ENCODE measurements at regions not wholly inside any gene's neighbourhood (a gene's known extent, or its start where the extent isn't known, plus 50 kb on each side); places are given as distances from the start of the nearest gene placed in this dataset.
"Not testable (repeated sequence)": the region's sequence is repeated elsewhere in the genome, so short reads cannot be mapped to it uniquely, and the experiment has no call there.

DNA sequence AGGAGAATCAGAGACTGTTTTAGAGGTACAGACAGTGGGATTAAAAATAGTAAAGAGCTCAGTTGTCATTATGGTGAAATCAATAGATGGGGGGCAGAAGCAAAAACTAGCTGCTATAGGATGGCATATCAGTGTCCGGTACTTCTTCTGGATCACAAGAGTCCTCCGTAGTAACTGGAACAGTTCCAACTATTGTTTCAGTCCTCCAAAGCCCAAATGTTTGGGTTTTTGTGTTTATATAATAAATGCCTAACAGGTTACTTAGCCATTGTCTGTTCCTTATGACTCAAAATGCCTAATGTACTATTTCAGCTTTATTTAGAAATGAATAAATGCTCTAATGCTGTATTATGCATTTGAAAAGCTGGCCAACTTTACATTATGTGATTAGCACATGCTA, 401.2 kb downstream of the PTH2R start:
- Histone ChIP-seq H3K4me3 (ENCODE audit: severe bottlenecking) (no peak overlapping the region), H3K4me1 (ENCODE audit: insufficient read depth, poor library complexity, severe bottlenecking) (no peaks in the 10 kb centered on the region), H3K27me3 (ENCODE audit: insufficient read depth, poor library complexity, severe bottlenecking) (no peaks in the 10 kb centered on the region), H3K9me3 (ENCODE audit: severe bottlenecking) (no peaks in the 10 kb centered on the region), H3K27ac (ENCODE audit: poor library complexity, severe bottlenecking) (no peak overlapping the region), H3K36me3 (ENCODE audit: low read depth) (no peaks in the 10 kb centered on the region)
- ATAC-seq (ENCODE audit: low read depth) (peak; percentile 45; the same call in 1 of the 3 replicates), DNase-seq (ENCODE audit: low spot score) (no peak)
- TF ChIP-seq, protein P1, sequence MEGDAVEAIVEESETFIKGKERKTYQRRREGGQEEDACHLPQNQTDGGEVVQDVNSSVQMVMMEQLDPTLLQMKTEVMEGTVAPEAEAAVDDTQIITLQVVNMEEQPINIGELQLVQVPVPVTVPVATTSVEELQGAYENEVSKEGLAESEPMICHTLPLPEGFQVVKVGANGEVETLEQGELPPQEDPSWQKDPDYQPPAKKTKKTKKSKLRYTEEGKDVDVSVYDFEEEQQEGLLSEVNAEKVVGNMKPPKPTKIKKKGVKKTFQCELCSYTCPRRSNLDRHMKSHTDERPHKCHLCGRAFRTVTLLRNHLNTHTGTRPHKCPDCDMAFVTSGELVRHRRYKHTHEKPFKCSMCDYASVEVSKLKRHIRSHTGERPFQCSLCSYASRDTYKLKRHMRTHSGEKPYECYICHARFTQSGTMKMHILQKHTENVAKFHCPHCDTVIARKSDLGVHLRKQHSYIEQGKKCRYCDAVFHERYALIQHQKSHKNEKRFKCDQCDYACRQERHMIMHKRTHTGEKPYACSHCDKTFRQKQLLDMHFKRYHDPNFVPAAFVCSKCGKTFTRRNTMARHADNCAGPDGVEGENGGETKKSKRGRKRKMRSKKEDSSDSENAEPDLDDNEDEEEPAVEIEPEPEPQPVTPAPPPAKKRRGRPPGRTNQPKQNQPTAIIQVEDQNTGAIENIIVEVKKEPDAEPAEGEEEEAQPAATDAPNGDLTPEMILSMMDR (IDR thresholded peaks at IDR 0.05; ENCODE audit: poor library complexity, severe bottlenecking), result no peak

DNA sequence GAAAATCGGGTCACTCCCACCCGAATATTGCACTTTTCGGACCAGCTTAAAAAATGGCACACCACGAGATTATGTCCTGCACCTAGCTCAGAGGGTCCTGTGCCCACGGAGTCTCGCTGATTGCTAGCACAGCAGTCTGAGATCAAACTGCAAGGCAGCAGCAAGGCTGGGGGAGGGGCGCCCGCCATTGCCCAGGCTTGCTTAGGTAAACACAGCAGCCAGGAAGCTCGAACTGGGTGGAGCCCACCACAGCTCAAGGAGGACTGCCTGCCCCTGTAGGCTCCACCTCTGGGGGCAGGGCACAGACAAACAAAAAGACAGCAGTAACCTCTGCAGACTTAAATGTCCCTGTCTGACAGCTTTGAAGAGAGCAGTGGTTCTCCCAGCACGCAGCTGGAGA, 405.3 kb downstream of the PTH2R start:
- not testable (repeated sequence) for ATAC-seq (ENCODE audit: low read depth); H3K36me3 ChIP-seq (ENCODE audit: low read depth); H3K9me3 ChIP-seq (ENCODE audit: severe bottlenecking); H3K4me1 ChIP-seq (ENCODE audit: insufficient read depth, poor library complexity, severe bottlenecking); H3K27me3 ChIP-seq (ENCODE audit: insufficient read depth, poor library complexity, severe bottlenecking); DNase-seq (ENCODE audit: low spot score); H3K27ac ChIP-seq (ENCODE audit: poor library complexity, severe bottlenecking); H3K4me3 ChIP-seq (ENCODE audit: severe bottlenecking)

DNA sequence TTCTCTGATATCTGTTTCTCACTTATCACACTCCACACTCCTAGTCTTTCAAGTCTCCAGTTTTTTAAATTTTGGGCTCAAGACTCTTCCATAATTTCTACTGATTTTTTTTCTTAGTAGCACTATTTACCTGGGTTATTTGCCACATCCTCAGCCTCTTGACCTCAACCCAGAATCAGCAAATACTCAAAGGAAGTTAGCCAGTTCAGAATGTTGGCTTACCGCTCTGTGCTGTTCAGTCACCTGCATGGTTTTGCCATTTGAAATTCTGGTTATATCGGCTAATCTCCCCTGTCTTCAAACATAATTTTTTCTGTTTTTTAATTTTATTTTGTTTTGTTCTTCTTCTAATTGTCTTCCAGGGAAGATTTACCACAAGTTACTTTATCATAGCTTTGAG, 412.6 kb downstream of the PTH2R start:
- no peak overlapping the region for H3K27ac ChIP-seq (ENCODE audit: poor library complexity, severe bottlenecking)
- H3K9me3 ChIP-seq (ENCODE audit: severe bottlenecking), result no peaks in the 10 kb centered on the region
- no peak for ATAC-seq (ENCODE audit: low read depth)
- DNase-seq (ENCODE audit: low spot score), result no peak
- no peaks in the 10 kb centered on the region for H3K27me3 ChIP-seq (ENCODE audit: insufficient read depth, poor library complexity, severe bottlenecking)
- H3K36me3 ChIP-seq (ENCODE audit: low read depth), result no peaks in the 10 kb centered on the region
- TF ChIP-seq, protein P1 (IDR thresholded peaks at IDR 0.05; ENCODE audit: poor library complexity, severe bottlenecking), result no peak
- H3K4me3 ChIP-seq (ENCODE audit: severe bottlenecking), result no peak overlapping the region
- no peaks in the 10 kb centered on the region for H3K4me1 ChIP-seq (ENCODE audit: insufficient read depth, poor library complexity, severe bottlenecking)

DNA sequence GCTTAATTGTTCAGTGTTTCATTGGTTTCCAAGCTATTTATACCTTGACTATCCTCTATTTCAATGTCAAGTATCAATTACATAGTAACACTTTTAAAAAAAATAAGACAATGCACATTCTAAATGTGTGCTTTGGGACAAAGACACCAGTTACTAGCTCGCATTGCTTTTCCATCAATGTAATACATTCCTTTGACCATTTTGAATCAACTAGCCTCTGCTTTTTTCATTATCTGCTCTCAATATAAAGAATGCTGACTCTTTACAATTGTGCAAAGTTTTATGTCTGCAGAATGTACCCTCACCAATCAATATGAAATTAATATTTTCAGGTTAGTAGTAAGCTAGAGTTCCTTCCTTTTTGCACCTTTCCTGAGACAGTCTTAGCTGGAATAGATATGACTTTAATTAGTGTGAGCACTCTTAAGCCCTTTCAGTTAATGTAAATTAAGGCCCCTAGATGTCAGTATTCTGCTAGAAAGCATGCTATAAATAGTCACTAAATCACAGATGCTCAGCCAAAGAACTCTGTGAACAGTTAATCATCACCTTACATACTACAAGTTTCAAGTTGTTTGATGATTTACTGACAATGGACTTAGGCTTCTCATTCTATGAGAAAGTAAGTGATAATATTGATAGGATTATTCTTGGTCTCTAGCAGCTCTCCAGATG, 413.6 kb downstream of the PTH2R start:
- DNase-seq (ENCODE audit: low spot score), result no peak
- Histone ChIP-seq H3K4me3 (ENCODE audit: severe bottlenecking) (no peak overlapping the region), H3K27ac (ENCODE audit: poor library complexity, severe bottlenecking) (no peak overlapping the region), H3K4me1 (ENCODE audit: insufficient read depth, poor library complexity, severe bottlenecking) (no peaks in the 10 kb centered on the region), H3K9me3 (ENCODE audit: severe bottlenecking) (no peaks in the 10 kb centered on the region), H3K27me3 (ENCODE audit: insufficient read depth, poor library complexity, severe bottlenecking) (no peaks in the 10 kb centered on the region), H3K36me3 (ENCODE audit: low read depth) (no peaks in the 10 kb centered on the region)
- ATAC-seq (ENCODE audit: low read depth), result peak; percentile 74
- TF ChIP-seq, protein P1 (IDR thresholded peaks at IDR 0.05; ENCODE audit: poor library complexity, severe bottlenecking), result peak; percentile 49

GRCh38 chr2:208827109-208827508, 420.5 kb downstream of the PTH2R start:
- ATAC-seq (ENCODE audit: low read depth), result no peak
- TF ChIP-seq, protein P1 (IDR thresholded peaks at IDR 0.05; ENCODE audit: poor library complexity, severe bottlenecking), result no peak

More at GRCh38 chr2:208827109-208827508, 420.5 kb downstream of the PTH2R start:
- H3K27ac ChIP-seq (ENCODE audit: poor library complexity, severe bottlenecking), result no peak overlapping the region
- H3K4me3 ChIP-seq (ENCODE audit: severe bottlenecking), result no peak overlapping the region
- no peaks in the 10 kb centered on the region for H3K36me3 ChIP-seq (ENCODE audit: low read depth)
- no peak for DNase-seq (ENCODE audit: low spot score)
- H3K27me3 ChIP-seq (ENCODE audit: insufficient read depth, poor library complexity, severe bottlenecking), result no peaks in the 10 kb centered on the region
- no peaks in the 10 kb centered on the region for H3K9me3 ChIP-seq (ENCODE audit: severe bottlenecking)
- H3K4me1 ChIP-seq (ENCODE audit: insufficient read depth, poor library complexity, severe bottlenecking), result no peaks in the 10 kb centered on the region

All from RWPE2 (cell line).